GM19351 (cell line): ENCODE measurements at regions not wholly inside any gene's neighbourhood (a gene's known extent, or its start where the extent isn't known, plus 50 kb on each side); places are given as distances from the start of the nearest gene placed in this dataset.
A peak's percentile ranks its signal among the peaks of the same experiment; 100 is the strongest.

ENCODE experiments used
- ATAC-seq: cut with Tn5 transposase; IDR thresholded peaks from one replicate; pipeline ENCODE4 v1.9.1; 2021; ENCODE audit warnings: mild to moderate bottlenecking, moderate library complexity; ENCODE audit not compliant: unreplicated experiment

DNA sequence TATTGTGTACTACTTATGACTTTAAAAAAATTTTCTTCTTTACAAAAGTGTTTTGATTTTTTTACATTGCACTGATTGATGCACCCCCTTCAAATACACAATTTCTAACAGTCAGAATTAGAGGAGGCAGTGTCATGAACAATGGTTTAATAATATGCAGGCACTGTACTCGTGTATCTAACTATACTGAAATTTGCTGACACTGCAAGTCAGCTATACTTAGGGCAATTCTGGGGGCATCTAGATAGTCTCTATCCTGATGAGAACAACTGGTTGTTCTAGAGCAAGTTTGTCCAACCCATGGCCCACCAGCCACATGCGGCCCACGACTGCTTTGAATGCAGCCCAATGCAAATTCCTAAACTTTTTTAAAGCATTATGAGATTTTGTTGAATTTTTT lies 375.6 kb downstream of the BCKDHB start:
- ATAC-seq = no peak

GRCh38 chr6:80480421-80481157 lies 374.1 kb downstream of the BCKDHB start:
- peak; percentile 75 for ATAC-seq

- no peak for ATAC-seq
Measured at GRCh38 chr6:80478030-80478429, 371.6 kb downstream of the BCKDHB start.

DNA sequence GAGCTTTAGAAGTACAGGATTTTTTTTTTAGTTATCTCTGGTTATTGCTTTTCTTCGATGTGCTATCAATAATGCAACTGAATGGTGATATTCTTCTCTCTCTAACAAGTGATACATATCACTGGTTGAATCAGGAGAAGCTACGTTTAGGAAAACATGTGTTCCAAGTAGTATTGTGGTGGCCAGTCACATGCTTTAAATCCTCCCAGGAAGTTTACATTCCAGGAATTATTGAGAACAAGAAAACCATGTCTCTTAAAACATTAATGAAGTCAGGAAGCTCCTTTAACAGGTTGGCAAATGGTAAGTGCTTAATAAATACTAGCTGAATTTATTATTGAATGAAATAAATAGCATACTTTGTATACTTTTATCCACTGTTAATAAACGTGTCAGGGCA lies 371.1 kb downstream of the BCKDHB start:
- ATAC-seq = no peak

- ATAC-seq = no peak
Measured at GRCh38 chr6:80472271-80472670, 365.8 kb downstream of the BCKDHB start.

GRCh38 chr6:80469977-80470376 lies 363.5 kb downstream of the BCKDHB start:
- ATAC-seq = no peak

DNA sequence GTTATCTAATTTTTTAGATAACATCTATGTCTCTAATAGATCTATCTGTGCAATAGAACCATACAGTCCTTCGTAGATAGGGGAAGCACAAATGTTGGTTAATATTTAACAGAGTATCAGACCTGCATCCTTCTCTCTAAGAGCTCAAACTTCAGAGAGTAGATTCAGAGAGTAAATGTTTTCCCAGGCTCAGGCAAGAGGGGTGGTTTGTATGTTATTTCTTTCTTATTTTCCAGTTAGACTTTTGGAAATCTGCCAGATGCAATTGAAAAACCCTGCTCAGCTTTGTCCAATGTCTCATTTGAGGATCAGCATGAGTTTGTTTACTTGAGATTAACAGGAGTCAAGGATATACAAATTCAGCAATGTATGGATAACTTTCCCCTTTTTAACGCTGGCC lies 361.9 kb downstream of the BCKDHB start:
- ATAC-seq = no peak

DNA sequence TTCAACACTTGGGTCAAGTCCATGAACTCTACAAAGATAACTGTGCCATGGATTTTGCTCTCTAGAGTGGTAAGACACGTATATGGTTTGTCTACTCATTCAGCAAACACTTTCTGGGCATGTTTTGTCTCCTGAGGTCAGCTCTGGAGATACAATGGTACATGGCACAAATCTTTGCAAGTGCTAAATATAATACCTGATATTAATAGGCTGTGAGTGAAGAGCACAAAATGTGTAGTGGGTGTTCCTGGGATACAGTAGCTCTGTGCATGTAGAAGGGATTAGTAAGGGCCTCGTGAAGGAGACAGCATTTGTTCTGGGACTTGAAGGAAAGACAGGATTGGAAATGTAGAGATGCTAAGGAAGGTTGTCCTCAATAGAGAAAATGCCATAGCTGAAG lies 360.9 kb downstream of the BCKDHB start:
- ATAC-seq = no peak

DNA sequence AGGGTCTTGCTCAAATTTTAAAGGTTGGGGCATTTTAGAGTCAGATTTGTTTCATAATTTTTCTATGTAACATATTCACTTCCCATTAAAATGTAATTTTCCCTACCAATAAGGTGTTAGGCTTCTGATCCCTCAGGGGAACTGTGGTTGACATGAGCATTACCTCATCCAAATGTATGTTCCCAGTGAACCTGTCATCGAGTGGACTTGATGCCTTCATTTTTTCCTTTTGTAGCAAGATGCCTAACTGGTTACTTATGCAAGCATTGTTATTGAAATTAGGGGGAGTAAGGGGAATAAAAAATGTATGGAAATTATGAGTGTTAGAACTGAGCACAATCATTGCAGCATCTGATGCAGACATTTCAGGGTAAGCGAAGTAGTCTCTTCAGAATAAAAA lies 360.5 kb downstream of the BCKDHB start:
- no peak for ATAC-seq

DNA sequence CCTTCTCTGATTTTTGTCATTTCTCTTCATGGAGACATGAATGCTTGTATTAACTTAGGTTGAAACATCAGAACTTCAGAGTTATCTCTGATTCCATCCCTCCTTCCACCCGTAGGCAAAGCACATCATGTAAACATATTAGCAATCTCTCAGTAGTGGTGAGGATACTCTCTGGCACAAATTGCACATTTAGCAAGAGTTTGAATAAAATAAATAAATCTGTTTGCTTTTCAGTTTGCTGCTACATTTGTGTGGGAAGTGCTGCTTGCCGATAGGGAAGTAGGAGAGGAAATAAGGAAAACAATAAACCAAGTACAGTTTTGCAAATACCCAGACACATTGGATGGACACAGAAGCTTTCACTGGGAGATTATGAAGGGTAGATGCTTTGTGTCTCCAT lies 359.0 kb downstream of the BCKDHB start:
- ATAC-seq = no peak

GRCh38 chr6:80464901-80465300 lies 358.4 kb downstream of the BCKDHB start:
- no peak for ATAC-seq

- ATAC-seq = no peak
Measured at GRCh38 chr6:80463197-80463596, 356.7 kb downstream of the BCKDHB start.

- no peak for ATAC-seq
Measured at GRCh38 chr6:80460257-80460865, 353.9 kb downstream of the BCKDHB start.

DNA sequence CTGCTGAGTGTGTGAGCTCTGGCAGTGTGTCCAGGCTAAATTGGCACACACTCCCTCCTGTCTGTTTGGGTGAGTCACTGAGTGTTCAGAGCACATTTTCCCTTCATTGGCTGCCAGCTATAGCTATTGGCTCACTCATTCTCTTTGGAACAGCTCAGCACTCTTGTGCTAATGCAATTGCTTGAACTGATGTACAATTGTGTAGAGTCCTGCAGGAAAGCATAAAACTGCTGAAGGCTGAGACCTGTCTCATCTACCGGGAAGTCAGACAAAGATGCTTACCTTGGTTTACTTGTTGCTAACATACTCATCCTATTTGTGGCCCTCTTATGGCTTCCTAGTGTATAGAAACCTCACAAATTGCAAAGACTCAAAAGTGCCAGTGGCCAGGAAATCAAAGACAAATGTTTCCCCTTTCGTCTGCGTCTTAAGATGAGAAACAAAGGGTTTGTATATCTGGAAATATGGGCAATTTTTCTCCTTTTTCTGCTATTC lies 351.0 kb downstream of the BCKDHB start:
- no peak for ATAC-seq

GRCh38 chr6:80456724-80457438 lies 350.4 kb downstream of the BCKDHB start:
- no peak for ATAC-seq

DNA sequence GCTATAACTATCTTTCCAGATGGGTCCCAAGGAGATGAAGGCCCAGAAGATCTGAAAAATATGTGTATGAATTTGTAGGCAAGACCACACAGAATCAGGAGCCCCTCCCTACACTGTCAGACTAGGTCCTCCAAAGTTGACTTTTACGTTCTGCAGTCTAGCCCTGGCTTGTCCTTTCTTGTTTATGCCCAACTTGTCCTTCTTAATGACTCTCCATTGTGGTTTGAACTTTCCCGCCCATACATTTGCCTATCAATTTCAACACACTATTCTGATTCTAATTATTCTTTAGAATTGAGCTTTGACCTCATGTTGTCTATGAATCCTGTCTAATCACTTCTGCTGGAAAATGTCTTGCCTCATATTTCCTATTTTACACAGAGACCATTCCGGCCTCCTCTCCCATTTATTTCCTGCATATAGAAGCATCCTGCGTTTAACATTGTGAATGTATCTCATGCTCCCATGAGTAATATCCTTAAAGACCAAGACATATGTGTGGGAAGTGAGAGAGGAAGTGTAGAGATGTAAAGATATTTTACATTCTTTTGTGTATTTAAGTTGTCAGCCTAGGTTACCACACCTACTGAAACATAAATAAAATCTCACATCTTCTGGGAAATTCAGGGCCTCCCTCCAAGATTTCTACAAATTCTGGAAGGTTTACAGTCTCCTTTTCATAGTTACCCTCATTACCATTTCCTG lies 348.3 kb downstream of the BCKDHB start:
- no peak for ATAC-seq

DNA sequence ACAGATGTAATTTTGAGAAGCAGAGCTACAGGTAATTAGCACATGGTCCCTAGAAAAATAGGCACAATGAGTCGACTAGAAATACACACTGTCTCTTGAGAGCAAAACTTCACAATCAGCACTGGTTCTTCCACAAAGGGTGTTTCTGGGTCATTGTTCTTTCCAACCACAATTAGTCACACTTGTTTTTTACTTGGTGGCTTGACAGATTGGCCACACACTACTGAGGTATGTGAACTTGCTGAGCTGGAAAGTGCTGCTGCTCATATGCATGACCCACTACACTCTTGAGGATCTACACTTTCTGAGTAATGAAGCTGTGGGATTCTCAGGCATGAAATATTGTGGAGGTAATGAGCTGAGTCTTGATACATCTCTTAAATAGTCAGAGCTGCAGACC lies 347.7 kb downstream of the BCKDHB start:
- ATAC-seq = peak; percentile 69

DNA sequence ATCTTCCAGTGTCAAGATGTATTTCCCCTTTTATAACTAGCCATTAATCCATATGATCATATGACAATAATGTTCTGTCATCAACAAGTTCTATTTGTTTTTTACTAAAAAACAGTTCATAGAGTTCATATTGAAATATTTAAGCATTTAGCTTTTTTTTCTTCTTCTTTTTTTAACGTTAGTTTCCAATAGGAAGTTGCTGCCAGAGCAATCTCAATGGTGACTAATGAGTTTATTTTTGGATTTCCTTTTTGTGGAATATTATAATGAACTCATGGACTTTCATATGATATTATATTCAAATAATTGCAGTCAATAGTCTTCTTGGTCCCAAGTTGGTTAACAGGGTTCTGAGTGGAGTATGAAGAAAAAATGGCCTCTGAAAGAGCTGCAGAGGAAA lies 343.3 kb downstream of the BCKDHB start:
- ATAC-seq = no peak

DNA sequence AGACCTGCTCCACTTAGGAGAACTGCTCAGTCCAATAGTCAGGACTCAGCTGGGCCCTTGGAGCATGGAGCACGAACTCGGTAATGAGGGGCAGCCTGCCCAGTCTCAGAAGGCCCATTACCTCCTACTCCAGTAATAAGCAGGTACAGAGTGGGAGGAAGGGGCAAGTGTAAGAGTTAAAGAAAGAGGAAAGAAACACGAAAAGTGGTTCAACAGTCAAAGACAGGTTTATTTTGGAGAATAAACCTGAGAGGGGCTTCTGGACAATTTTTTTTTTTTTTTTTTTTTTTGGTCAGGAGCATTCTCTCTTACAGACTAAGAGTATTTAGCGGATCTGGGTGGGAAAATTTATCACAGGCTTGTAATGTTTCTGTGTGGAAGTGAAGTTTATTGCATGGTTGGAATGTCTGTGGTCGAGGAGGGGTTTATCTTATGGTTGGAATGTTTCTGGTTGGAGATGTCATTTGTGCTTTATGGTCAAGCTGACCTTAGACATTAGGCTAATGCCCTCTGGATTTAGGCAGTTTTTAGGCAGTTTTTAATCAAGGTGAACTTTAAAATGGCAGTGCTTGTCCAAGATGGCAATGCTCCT lies 340.1 kb downstream of the BCKDHB start:
- ATAC-seq = no peak

DNA sequence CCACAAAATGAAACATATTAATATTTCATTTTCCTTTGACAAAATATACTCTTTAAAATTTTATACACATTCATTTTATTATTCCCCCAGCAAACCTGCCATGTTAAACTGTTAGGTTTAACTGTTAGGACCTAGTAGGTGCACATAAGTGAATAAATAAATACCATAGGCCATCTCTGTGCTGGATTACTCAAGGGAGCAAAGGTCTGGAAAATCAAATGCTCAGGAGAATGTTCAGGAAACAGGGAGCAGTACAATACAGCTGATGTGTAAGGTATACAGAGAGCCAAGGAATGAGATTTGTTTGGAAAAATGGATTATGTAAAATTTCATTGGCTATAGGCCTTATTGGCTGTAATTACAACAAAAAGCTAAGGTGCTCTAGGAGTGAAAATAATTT lies 339.3 kb downstream of the BCKDHB start:
- ATAC-seq = no peak

DNA sequence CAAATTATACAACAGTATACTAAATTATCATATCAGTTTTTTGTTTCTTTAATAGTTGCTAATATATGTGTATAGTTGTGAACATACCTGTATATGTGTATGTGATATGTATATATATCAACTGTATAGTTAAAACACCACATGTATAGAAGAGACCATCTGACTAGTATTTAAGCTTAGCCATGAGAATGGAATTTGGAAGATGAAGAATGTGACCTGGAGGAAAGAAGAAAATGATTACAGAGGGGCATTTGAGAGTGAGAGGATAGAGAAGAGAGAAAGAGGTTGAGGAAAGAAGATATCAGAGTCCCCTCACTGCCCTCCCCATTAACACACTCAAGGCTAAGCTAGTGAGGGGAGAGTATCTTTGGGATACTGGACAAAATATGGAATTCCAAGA lies 335.9 kb downstream of the BCKDHB start:
- ATAC-seq = no peak
